Mesenchymal stem cell (in vitro differentiated cells and primary cell): ENCODE measurements at regions not wholly inside any gene's neighbourhood (a gene's known extent, or its start where the extent isn't known, plus 50 kb on each side); places are given as distances from the start of the nearest gene placed in this dataset.

Source experiments
- DNase-seq: peaks from one replicate; pipeline ENCODE4 v3.0.0-alpha.2; 2013
- H2AFZ ChIP-seq: one replicate; pipeline ENCODE4 v1.6.1; 2013; ENCODE audit warnings: low read depth, mild to moderate bottlenecking, control low read depth, inconsistent platforms, low read length, moderate library complexity
- H2AK5ac ChIP-seq: 2 replicates; pipeline ENCODE4 v1.6.1; 2013; ENCODE audit warnings: low read length, moderate library complexity, mild to moderate bottlenecking, inconsistent platforms; ENCODE audit not compliant: severe bottlenecking
- H2BK120ac ChIP-seq: one replicate; pipeline ENCODE4 v1.6.1; 2013; ENCODE audit warnings: low read depth, mild to moderate bottlenecking, inconsistent platforms, low read length, moderate library complexity
- H2BK12ac ChIP-seq, 2 experiments: one replicate each; pipeline ENCODE4 v1.6.1; 2013; ENCODE audit warnings: inconsistent platforms in 2 of 2, low read length in 2 of 2, mild to moderate bottlenecking in 2 of 2, moderate library complexity in 2 of 2, control low read depth in 1 of 2
- H2BK15ac ChIP-seq: one replicate; pipeline ENCODE4 v1.6.1; 2013; ENCODE audit warnings: mild to moderate bottlenecking, low read depth, inconsistent platforms; ENCODE audit not compliant: poor library complexity, severe bottlenecking
- H2BK5ac ChIP-seq: 2 replicates; pipeline ENCODE4 v1.6.1; 2013; ENCODE audit warnings: low read depth, mild to moderate bottlenecking, low read length, control low read depth, inconsistent platforms; ENCODE audit not compliant: poor library complexity, severe bottlenecking
- H3K14ac ChIP-seq, 2 experiments: one replicate each; pipeline ENCODE4 v1.6.1; 2013; ENCODE audit warnings: inconsistent platforms in 2 of 2, low read length in 2 of 2, control low read depth in 1 of 2, mild to moderate bottlenecking in 1 of 2, moderate library complexity in 1 of 2
- H3K18ac ChIP-seq, 2 experiments: one replicate each; pipeline ENCODE4 v1.6.1; 2013; ENCODE audit warnings: inconsistent platforms in 2 of 2, low read length in 2 of 2, control low read depth in 1 of 2, low read depth in 1 of 2, mild to moderate bottlenecking in 1 of 2
- H3K23ac ChIP-seq, 2 experiments: one replicate each; pipeline ENCODE4 v1.6.1; 2013; ENCODE audit warnings: inconsistent platforms in 2 of 2, low read length in 2 of 2, mild to moderate bottlenecking in 2 of 2, moderate library complexity in 2 of 2, control low read depth in 1 of 2
- H3K27ac ChIP-seq: 2 replicates; pipeline ENCODE4 v1.5.1; 2013; ENCODE audit warnings: mild to moderate bottlenecking, moderate library complexity, low read length, control low read depth, inconsistent platforms; ENCODE audit not compliant: poor library complexity, severe bottlenecking
- H3K27me3 ChIP-seq, 2 experiments: 2 replicates each; pipeline versions ENCODE4 v1.6.1 to v1.7.0; 2013; ENCODE audit warnings: low read length in 2 of 2, mild to moderate bottlenecking in 2 of 2, moderate library complexity in 2 of 2, control low read depth in 1 of 2, inconsistent platforms in 1 of 2; ENCODE audit not compliant: control insufficient read depth in 1 of 2, insufficient read depth in 1 of 2
- H3K36me3 ChIP-seq, 2 experiments: 2 replicates each; pipeline versions ENCODE4 v1.6.1 to v1.7.0; 2013; ENCODE audit warnings: low read length in 2 of 2, control low read depth in 1 of 2, inconsistent platforms in 1 of 2, low read depth in 1 of 2, mild to moderate bottlenecking in 1 of 2; ENCODE audit not compliant: insufficient read depth in 2 of 2, control insufficient read depth in 1 of 2
- H3K4ac ChIP-seq, 2 experiments: one replicate each; pipeline ENCODE4 v1.6.1; 2013; ENCODE audit warnings: inconsistent platforms in 2 of 2, low read length in 2 of 2, mild to moderate bottlenecking in 2 of 2, moderate library complexity in 2 of 2, control low read depth in 1 of 2, low read depth in 1 of 2
- H3K4me1 ChIP-seq: 2 replicates; pipeline ENCODE4 v1.6.1; 2013; ENCODE audit warnings: low read depth, low read length, control low read depth; ENCODE audit not compliant: control insufficient read depth, insufficient read depth
- H3K4me2 ChIP-seq: 2 replicates; pipeline ENCODE4 v1.6.1; 2013; ENCODE audit warnings: low read length, mild to moderate bottlenecking, inconsistent platforms; ENCODE audit not compliant: poor library complexity, severe bottlenecking
- H3K4me3 ChIP-seq, 2 experiments: 2 replicates each; pipeline versions ENCODE4 v1.5.1 to v1.7.0; 2013; ENCODE audit warnings: low read length in 2 of 2, mild to moderate bottlenecking in 2 of 2, control low read depth in 1 of 2, low read depth in 1 of 2; ENCODE audit not compliant: insufficient read depth in 1 of 2
- H3K79me1 ChIP-seq: replicated peaks from 2 replicates; pipeline ENCODE4 v1.6.1; 2013; ENCODE audit warnings: mild to moderate bottlenecking, control low read depth, low read length, inconsistent platforms; ENCODE audit not compliant: poor library complexity, severe bottlenecking
- H3K9ac ChIP-seq: 2 replicates; pipeline ENCODE4 v1.7.0; 2013; ENCODE audit warnings: mild to moderate bottlenecking, low read length, moderate library complexity
- H3K9me3 ChIP-seq: 2 replicates; pipeline ENCODE4 v1.7.0; 2013; ENCODE audit warnings: mild to moderate bottlenecking, low read length; ENCODE audit not compliant: control insufficient read depth
- H4K8ac ChIP-seq: one replicate; pipeline ENCODE4 v1.6.1; 2013; ENCODE audit warnings: inconsistent platforms, mild to moderate bottlenecking, low read length, moderate library complexity
- H4K91ac ChIP-seq: one replicate; pipeline ENCODE4 v1.6.1; 2013; ENCODE audit warnings: mild to moderate bottlenecking, low read length, inconsistent platforms
- WGBS: methylation state at CpG from one replicate; pipeline ENCODE4 v1.1.7; 2013; ENCODE audit warnings: mixed read lengths; 5-methylcytosine and 5-hydroxymethylcytosine counted together

GRCh38 chr22:49666146-49666809 is 161.4 kb downstream of the BRD1 start:
- no peak overlapping the region for H2BK5ac ChIP-seq
- no peak overlapping the region for H2BK15ac ChIP-seq
- no peak overlapping the region for H3K9ac ChIP-seq
- H3K9me3 ChIP-seq, result peaks cover 2% of the 10 kb centered on the region
- no peak overlapping the region for H3K4me3 ChIP-seq
- peaks cover 26 to 32% of the 10 kb centered on the region in 2 experiments for H3K27me3 ChIP-seq
- H2AK5ac ChIP-seq, result no peak overlapping the region
- H3K4me1 ChIP-seq, result peaks cover 3% of the 10 kb centered on the region
- H3K4ac ChIP-seq, result no peak overlapping the region
- H3K4me2 ChIP-seq, result no peak overlapping the region
- no peaks in the 10 kb centered on the region for H3K79me1 ChIP-seq
- H4K8ac ChIP-seq, result no peak overlapping the region
- H2BK120ac ChIP-seq, result no peak overlapping the region
- H3K36me3 ChIP-seq, result no peaks in the 10 kb centered on the region
- H2AFZ ChIP-seq, result no peak overlapping the region
- H3K18ac ChIP-seq, result no peak overlapping the region
- H2BK12ac ChIP-seq, result no peak overlapping the region
- WGBS, result 75% methylated on average over 11 of the region's 11 CpGs
- DNase-seq, result no peak
- H3K23ac ChIP-seq, result no peak overlapping the region
- no peak overlapping the region for H3K14ac ChIP-seq
- H4K91ac ChIP-seq, result no peak overlapping the region
- H3K27ac ChIP-seq, result no peak overlapping the region

GRCh38 chr22:49664891-49665290 is 162.8 kb downstream of the BRD1 start:
- no peak overlapping the region for H3K18ac ChIP-seq
- no peak overlapping the region for H3K27ac ChIP-seq
- no peak overlapping the region for H3K23ac ChIP-seq
- no peak overlapping the region for H3K4me3 ChIP-seq
- H2AFZ ChIP-seq, result no peak overlapping the region
- H3K36me3 ChIP-seq, result no peaks in the 10 kb centered on the region
- no peak overlapping the region for H3K9ac ChIP-seq
- H4K8ac ChIP-seq, result no peak overlapping the region
- no peak overlapping the region for H2BK5ac ChIP-seq
- H2AK5ac ChIP-seq, result no peak overlapping the region
- H2BK120ac ChIP-seq, result no peak overlapping the region
- no peak overlapping the region for H3K4me2 ChIP-seq
- H4K91ac ChIP-seq, result no peak overlapping the region
- 77% methylated on average over 12 of the region's 18 CpGs for WGBS
- no peak overlapping the region for H2BK15ac ChIP-seq
- H3K14ac ChIP-seq, result no peak overlapping the region
- H3K4me1 ChIP-seq, result no peaks in the 10 kb centered on the region
- H3K27me3 ChIP-seq, result peaks cover 17 to 24% of the 10 kb centered on the region in 2 experiments
- H2BK12ac ChIP-seq, result no peak overlapping the region
- no peaks in the 10 kb centered on the region for H3K79me1 ChIP-seq
- no peak overlapping the region for H3K4ac ChIP-seq
- no peak for DNase-seq
- peaks cover 2% of the 10 kb centered on the region for H3K9me3 ChIP-seq

- Histone ChIP-seq H3K4me2 (no peak overlapping the region), H4K8ac (no peak overlapping the region), H2AK5ac (no peak overlapping the region), H3K79me1 (no peaks in the 10 kb centered on the region), H3K14ac (no peak overlapping the region), H2BK15ac (no peak overlapping the region), H3K27ac (no peak overlapping the region), H4K91ac (no peak overlapping the region), H2AFZ (no peak overlapping the region), H2BK12ac (no peak overlapping the region), H2BK120ac (no peak overlapping the region), H3K4ac (no peak overlapping the region), H2BK5ac (no peak overlapping the region), H3K23ac (no peak overlapping the region), H3K4me1 (no peaks in the 10 kb centered on the region), H3K36me3 (no peaks in the 10 kb centered on the region), H3K9ac (no peak overlapping the region), H3K27me3 (peaks cover 13 to 19% of the 10 kb centered on the region in 2 experiments), H3K18ac (no peak overlapping the region), H3K9me3 (peaks cover 2% of the 10 kb centered on the region), H3K4me3 (no peak overlapping the region)
- WGBS, result 87% methylated on average over 21 of the region's 21 CpGs
- no peak for DNase-seq
Observed at GRCh38 chr22:49664371-49664881, 163.2 kb downstream of the BRD1 start.

DNA sequence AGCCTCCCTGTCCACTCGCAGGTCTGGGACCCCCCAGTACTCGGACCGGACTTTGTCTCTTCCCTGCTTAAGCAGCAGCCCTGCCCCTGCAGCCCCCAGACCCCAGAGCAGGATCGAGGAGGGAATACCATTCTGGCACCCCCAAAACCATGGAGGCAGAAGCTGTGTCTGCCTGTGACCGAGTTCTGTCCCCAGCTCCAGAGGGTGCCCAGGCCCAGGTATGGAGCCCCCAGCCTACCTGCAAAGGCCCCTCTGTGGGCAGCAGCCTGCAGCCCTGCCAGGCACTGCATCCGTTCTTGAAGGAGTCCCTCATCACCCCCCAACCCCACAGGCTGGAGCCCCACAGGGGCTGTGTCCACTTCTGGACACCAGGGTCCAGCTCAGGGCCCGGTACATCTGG is 163.8 kb downstream of the BRD1 start:
- H2BK15ac ChIP-seq, result no peak overlapping the region
- H3K27me3 ChIP-seq, result peaks cover 7 to 13% of the 10 kb centered on the region in 2 experiments
- no peaks in the 10 kb centered on the region for H3K79me1 ChIP-seq
- H3K23ac ChIP-seq, result no peak overlapping the region
- DNase-seq, result no peak
- H3K18ac ChIP-seq, result no peak overlapping the region
- no peak overlapping the region for H3K4me3 ChIP-seq
- no peak overlapping the region for H4K91ac ChIP-seq
- H2AFZ ChIP-seq, result no peak overlapping the region
- no peak overlapping the region for H3K27ac ChIP-seq
- H4K8ac ChIP-seq, result no peak overlapping the region
- no peaks in the 10 kb centered on the region for H3K9me3 ChIP-seq
- 83% methylated on average over 7 of the region's 7 CpGs for WGBS
- H2BK12ac ChIP-seq, result no peak overlapping the region
- no peak overlapping the region for H3K9ac ChIP-seq
- no peaks in the 10 kb centered on the region for H3K36me3 ChIP-seq
- no peak overlapping the region for H2AK5ac ChIP-seq
- H2BK5ac ChIP-seq, result no peak overlapping the region
- H3K14ac ChIP-seq, result no peak overlapping the region
- H2BK120ac ChIP-seq, result no peak overlapping the region
- H3K4me1 ChIP-seq, result no peaks in the 10 kb centered on the region
- no peak overlapping the region for H3K4ac ChIP-seq
- no peak overlapping the region for H3K4me2 ChIP-seq
